ENCODE measurements at regions not wholly inside any gene's neighbourhood (a gene's known extent, or its start where the extent isn't known, plus 50 kb on each side); places are given as distances from the start of the nearest gene placed in this dataset.

- Histone ChIP-seq H3K4me3 (no peak overlapping the region), H3K27ac (peak overlapping the region in 1 of 2 experiments; percentile 23; a peak in 2 of 6 replicates), H3K4me2 (no peak overlapping the region), H3K4me1 (peaks cover 20% of the 10 kb centered on the region), H3K9me3 (peaks cover 3% of the 10 kb centered on the region; the same call in 1 of the 3 replicates)
- DNase-seq (ENCODE audit: low read depth in 1 of 2, low spot score in 1 of 2) (no peak), ATAC-seq (no peak), FAIRE-seq (no peak)
- POLR2A ChIA-PET, result no interaction called here
- CTCF ChIA-PET, result interaction anchor here (0.6 to 4.3 kb wide), 6 partner anchors 10 to 507 kb away, joined by 3 to 15 read pairs (median 6); no protein-coding TSS in a partner anchor
- 85% methylated on average over 11 of the region's 11 CpGs for WGBS (ENCODE audit: missing lambda C conversion rate)
- no peak for TF ChIP-seq CEBPB (IDR thresholded peaks at IDR 0.05)
- no peak for TF ChIP-seq PHF8 (IDR thresholded peaks at IDR 0.05; ENCODE audit: borderline replicate concordance, low read depth)
- no peak for TF ChIP-seq RAD21 (conservative IDR thresholded peaks at IDR 0.05 in 1 of 2, IDR thresholded peaks at IDR 0.05 in 1 of 2)
- TF ChIP-seq MAFK (IDR thresholded peaks at IDR 0.05; ENCODE audit: partially characterized antibody), result no peak
Observed at GRCh38 chr2:46816151-46816845, 99.3 kb downstream of the MCFD2 start.

- 88% methylated on average over 10 of the region's 10 CpGs for WGBS (ENCODE audit: missing lambda C conversion rate)
- no peak overlapping the region for H3K4me2 ChIP-seq
- FAIRE-seq, result no peak
- peaks cover 3% of the 10 kb centered on the region; the same call in 1 of the 3 replicates for H3K9me3 ChIP-seq
- POLR2A ChIA-PET, result no interaction called here
- H3K27ac ChIP-seq, result peak overlapping the region in 1 of 2 experiments; percentile 64; a peak in 2 of 6 replicates
- peaks cover 22% of the 10 kb centered on the region for H3K4me1 ChIP-seq
- CTCF ChIA-PET, result interaction anchor here (1.3 to 4.3 kb wide), 4 partner anchors 9 to 158 kb away, joined by 3 to 15 read pairs (median 7); no protein-coding TSS in a partner anchor
- no peak for ATAC-seq
- H3K4me3 ChIP-seq, result no peak overlapping the region
- DNase-seq (ENCODE audit: low read depth in 1 of 2, low spot score in 1 of 2), result no peak
- TF ChIP-seq HOXA7 (CRISPR knock-in tag; IDR thresholded peaks at IDR 0.05), result no peak
- TF ChIP-seq HOXB13 (CRISPR knock-in tag; IDR thresholded peaks at IDR 0.05; ENCODE audit: low read depth), result no peak
- TF ChIP-seq PHF8 (IDR thresholded peaks at IDR 0.05; ENCODE audit: borderline replicate concordance, low read depth), result no peak
- TF ChIP-seq JUNB (IDR thresholded peaks at IDR 0.05), result no peak
- TF ChIP-seq SMC3 (IDR thresholded peaks at IDR 0.05), result no peak; the same call in 2 of the 3 replicates
- TF ChIP-seq ZNF302 (CRISPR knock-in tag; IDR thresholded peaks at IDR 0.05), result no peak
- TF ChIP-seq NPAS2 (CRISPR knock-in tag; IDR thresholded peaks at IDR 0.05; ENCODE audit: borderline replicate concordance), result no peak
- TF ChIP-seq POLR2AphosphoS2 (conservative IDR thresholded peaks at IDR 0.05; ENCODE audit: low read length), result no peak
- TF ChIP-seq CBX8 (IDR thresholded peaks at IDR 0.05), result no peak
- TF ChIP-seq CHD2 (IDR thresholded peaks at IDR 0.05; ENCODE audit: low read length, partially characterized antibody), result no peak
- TF ChIP-seq EHMT2 (IDR thresholded peaks at IDR 0.05; ENCODE audit: low read depth), result no peak
- TF ChIP-seq ZSCAN20 (CRISPR knock-in tag; IDR thresholded peaks at IDR 0.05), result no peak
Observed at GRCh38 chr2:46815121-46815802, 100.3 kb downstream of the MCFD2 start.

- CTCF ChIA-PET, result interaction anchor here (0.5 to 4.3 kb wide), 8 partner anchors 8 to 181 kb away, joined by 3 to 15 read pairs (median 4); no protein-coding TSS in a partner anchor
- Histone ChIP-seq H3K4me1 (peaks cover 22% of the 10 kb centered on the region), H3K27ac (peak overlapping the region in 1 of 2 experiments; percentile 64; a peak in 2 of 6 replicates), H3K4me2 (no peak overlapping the region), H3K4me3 (no peak overlapping the region), H3K9me3 (peaks cover 11% of the 10 kb centered on the region; the same call in 2 of the 3 replicates)
- POLR2A ChIA-PET, result interaction anchor here (0.6 kb wide), 1 partner anchor 62 kb away, joined by 3 read pairs; no protein-coding TSS in a partner anchor
- ATAC-seq, result no peak
- FAIRE-seq, result no peak
- 85% methylated on average over 17 of the region's 17 CpGs for WGBS (ENCODE audit: missing lambda C conversion rate)
- no peak for DNase-seq (ENCODE audit: low read depth in 1 of 2, low spot score in 1 of 2)
- no peak for TF ChIP-seq HOXA7 (CRISPR knock-in tag; IDR thresholded peaks at IDR 0.05)
- TF ChIP-seq ELK1 (IDR thresholded peaks at IDR 0.05; ENCODE audit: low read depth, low read length), result no peak
- TF ChIP-seq ZNF302 (CRISPR knock-in tag; IDR thresholded peaks at IDR 0.05), result no peak
- TF ChIP-seq SMC3 (IDR thresholded peaks at IDR 0.05), result no peak
- no peak for TF ChIP-seq REST (IDR thresholded peaks at IDR 0.05)
- no peak for TF ChIP-seq NPAS2 (CRISPR knock-in tag; IDR thresholded peaks at IDR 0.05; ENCODE audit: borderline replicate concordance)
- no peak for TF ChIP-seq USF2 (IDR thresholded peaks at IDR 0.05)
- TF ChIP-seq CTCF (IDR thresholded peaks at IDR 0.05), result no peak
- TF ChIP-seq EHF (CRISPR knock-in tag; IDR thresholded peaks at IDR 0.05), result no peak
Observed at GRCh38 chr2:46814160-46814961, 101.2 kb downstream of the MCFD2 start.

All from A549 (cell line).